ENCODE measurements at regions not wholly inside any gene's neighbourhood (a gene's known extent, or its start where the extent isn't known, plus 50 kb on each side); places are given as distances from the start of the nearest gene placed in this dataset.
"Not testable (repeated sequence)": the region's sequence is repeated elsewhere in the genome, so short reads cannot be mapped to it uniquely, and the experiment has no call there.

DNA sequence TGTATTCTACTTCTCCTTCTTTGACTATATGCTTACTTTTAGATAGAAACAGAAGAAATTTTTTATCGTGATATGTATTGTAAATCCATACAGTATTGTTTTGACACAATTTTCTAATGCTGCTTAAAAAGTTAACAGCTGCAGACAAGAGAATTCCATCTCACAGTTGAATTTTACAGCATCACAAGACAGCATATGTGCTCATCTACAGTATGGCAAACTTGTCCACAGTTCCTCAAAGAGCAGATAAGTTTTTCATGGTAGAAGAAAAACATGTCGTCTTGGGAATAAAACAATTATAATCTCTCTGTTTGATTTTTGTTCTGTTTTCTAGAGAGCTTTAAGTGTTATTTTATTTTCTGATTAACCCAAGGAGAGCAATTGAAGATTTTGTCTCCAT lies 438.5 kb upstream of the NUDT12 start:
- Histone ChIP-seq H3K9me3 (no peaks in the 10 kb centered on the region), H3K27ac (no peak overlapping the region), H3K4me3 (no peak overlapping the region), H3K36me3 (no peaks in the 10 kb centered on the region), H3K27me3 (no peaks in the 10 kb centered on the region), H3K4me1 (no peaks in the 10 kb centered on the region)
- DNase-seq (no peak), ATAC-seq (no peak)
- intact Hi-C loops (cut with DNase I), result no loop called here
- TF ChIP-seq, protein P1, sequence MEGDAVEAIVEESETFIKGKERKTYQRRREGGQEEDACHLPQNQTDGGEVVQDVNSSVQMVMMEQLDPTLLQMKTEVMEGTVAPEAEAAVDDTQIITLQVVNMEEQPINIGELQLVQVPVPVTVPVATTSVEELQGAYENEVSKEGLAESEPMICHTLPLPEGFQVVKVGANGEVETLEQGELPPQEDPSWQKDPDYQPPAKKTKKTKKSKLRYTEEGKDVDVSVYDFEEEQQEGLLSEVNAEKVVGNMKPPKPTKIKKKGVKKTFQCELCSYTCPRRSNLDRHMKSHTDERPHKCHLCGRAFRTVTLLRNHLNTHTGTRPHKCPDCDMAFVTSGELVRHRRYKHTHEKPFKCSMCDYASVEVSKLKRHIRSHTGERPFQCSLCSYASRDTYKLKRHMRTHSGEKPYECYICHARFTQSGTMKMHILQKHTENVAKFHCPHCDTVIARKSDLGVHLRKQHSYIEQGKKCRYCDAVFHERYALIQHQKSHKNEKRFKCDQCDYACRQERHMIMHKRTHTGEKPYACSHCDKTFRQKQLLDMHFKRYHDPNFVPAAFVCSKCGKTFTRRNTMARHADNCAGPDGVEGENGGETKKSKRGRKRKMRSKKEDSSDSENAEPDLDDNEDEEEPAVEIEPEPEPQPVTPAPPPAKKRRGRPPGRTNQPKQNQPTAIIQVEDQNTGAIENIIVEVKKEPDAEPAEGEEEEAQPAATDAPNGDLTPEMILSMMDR (IDR thresholded peaks at IDR 0.05), result no peak

DNA sequence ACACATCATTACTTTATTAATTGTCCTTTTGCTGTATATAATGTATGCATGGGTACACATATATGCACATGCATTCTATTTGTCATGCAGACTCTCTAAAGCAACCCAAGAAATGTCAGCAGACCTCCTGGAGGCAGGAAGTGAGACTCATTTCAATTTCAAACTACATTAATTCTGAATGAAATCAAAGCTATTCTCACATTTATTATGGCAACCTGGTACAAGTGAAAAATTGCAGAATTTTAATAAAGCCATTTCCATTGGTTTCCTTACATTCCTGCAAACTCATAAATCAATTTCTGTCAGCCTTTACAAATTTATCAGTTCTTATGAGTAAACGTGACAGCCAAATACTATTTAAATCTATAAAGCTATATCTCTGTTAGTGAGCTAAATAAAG lies 430.4 kb upstream of the NUDT12 start:
- ATAC-seq (no peak), DNase-seq (no peak)
- intact Hi-C loops (cut with DNase I), result no loop called here
- Histone ChIP-seq H3K27me3 (no peaks in the 10 kb centered on the region), H3K36me3 (no peaks in the 10 kb centered on the region), H3K4me3 (no peak overlapping the region), H3K9me3 (no peaks in the 10 kb centered on the region), H3K27ac (no peak overlapping the region), H3K4me1 (no peaks in the 10 kb centered on the region)
- TF ChIP-seq, protein P1 (IDR thresholded peaks at IDR 0.05), result no peak

DNA sequence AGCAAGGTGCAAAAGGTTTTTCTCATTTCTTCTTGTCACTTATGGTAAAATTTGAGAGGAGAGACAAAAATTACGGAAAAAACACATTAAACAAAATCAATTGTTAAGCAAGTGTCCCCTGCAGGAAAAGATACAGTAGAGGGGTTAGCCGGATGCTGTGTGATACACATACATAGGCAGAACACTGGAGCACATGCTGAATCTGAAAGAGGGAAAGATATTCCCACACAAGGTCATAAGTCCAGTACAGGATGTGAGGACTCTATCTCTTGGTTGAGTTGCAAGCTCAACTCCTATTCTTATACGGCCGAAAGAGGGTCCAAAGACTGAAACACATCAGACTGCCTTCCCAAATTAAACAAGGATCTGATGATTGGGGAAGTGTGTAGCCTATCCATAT lies 427.5 kb upstream of the NUDT12 start:
- TF ChIP-seq, protein P1 (IDR thresholded peaks at IDR 0.05), result no peak
- ATAC-seq (no peak), DNase-seq (no peak)
- H3K9me3 ChIP-seq, result no peaks in the 10 kb centered on the region
- no peaks in the 10 kb centered on the region for H3K36me3 ChIP-seq
- intact Hi-C loops (cut with DNase I), result no loop called here
- no peak overlapping the region for H3K4me3 ChIP-seq
- H3K27ac ChIP-seq, result no peak overlapping the region
- no peaks in the 10 kb centered on the region for H3K4me1 ChIP-seq
- H3K27me3 ChIP-seq, result no peaks in the 10 kb centered on the region

DNA sequence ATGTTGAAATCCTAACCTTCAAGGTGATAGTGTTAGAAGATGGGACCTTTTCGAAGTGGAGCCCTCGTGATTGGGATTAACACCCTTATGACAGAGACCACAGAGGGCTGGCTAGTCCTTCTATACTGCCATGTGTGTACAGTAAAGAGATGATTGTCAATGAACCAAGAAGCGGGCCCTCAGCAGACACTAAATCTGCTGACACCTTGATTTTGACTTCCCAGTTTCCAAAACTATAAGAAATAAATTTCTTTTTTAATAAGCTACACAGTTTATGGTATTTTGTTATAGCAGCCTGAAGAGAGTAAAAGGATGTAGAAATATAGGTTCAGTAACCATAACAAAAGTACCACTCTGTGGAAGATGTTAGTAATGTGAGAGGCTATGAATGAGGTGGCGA lies 419.0 kb upstream of the NUDT12 start:
- H3K4me1 ChIP-seq, result no peaks in the 10 kb centered on the region
- no peak for DNase-seq
- TF ChIP-seq, protein P1 (IDR thresholded peaks at IDR 0.05), result no peak
- H3K9me3 ChIP-seq, result no peaks in the 10 kb centered on the region
- intact Hi-C loops (cut with DNase I), result no loop called here
- no peak overlapping the region for H3K27ac ChIP-seq
- no peak for ATAC-seq
- no peak overlapping the region for H3K4me3 ChIP-seq
- no peaks in the 10 kb centered on the region for H3K36me3 ChIP-seq
- H3K27me3 ChIP-seq, result no peaks in the 10 kb centered on the region

DNA sequence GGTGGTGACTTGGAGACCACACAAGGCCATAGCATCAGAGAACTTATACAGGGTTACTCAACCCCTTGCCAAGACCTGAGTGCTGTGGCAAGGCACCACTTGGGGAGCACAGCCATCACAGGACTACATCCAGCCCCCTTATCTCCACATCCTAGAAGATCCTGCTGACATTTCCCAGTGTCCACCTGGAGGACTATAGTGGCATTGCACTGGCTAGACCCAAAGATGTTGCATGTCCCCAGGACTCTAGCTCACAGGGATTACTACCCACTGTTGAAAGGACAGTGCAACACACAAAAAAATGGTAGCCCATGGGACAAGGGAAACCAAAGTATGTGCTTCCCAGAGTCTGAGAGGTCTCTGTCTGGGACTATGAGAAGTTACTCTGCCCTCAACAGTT lies 411.1 kb upstream of the NUDT12 start:
- no peak for ATAC-seq
- Histone ChIP-seq H3K4me3 (no peak overlapping the region), H3K4me1 (no peaks in the 10 kb centered on the region), H3K9me3 (no peaks in the 10 kb centered on the region), H3K36me3 (no peaks in the 10 kb centered on the region), H3K27me3 (no peaks in the 10 kb centered on the region), H3K27ac (no peak overlapping the region)
- intact Hi-C loops (cut with DNase I), result no loop called here
- TF ChIP-seq, protein P1 (IDR thresholded peaks at IDR 0.05), result no peak
- no peak for DNase-seq

DNA sequence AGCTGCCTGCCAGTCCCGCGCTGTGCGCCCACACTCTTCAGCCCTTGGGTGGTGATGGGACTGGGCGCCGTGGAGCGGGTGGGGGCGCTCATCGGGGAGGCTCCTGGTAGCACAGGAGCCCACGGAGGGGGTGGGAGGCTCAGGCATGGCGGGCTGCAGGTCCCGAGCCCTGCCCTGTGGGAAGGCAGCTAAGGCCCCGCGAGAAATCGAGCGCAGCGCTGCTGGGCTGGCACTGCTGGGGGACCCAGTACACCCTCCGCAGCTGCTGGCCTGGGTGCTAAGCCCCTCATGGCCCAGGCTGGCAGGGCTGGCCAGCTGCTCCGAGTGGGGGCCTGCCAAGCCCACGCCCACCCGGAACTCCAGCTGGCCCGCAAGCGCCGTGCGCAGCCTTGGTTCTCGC lies 403.7 kb upstream of the NUDT12 start:
- peak; percentile 40 for DNase-seq
- H3K36me3 ChIP-seq; intact Hi-C loops (cut with DNase I); H3K4me1 ChIP-seq; H3K27ac ChIP-seq; ATAC-seq; H3K9me3 ChIP-seq; H3K27me3 ChIP-seq; H3K4me3 ChIP-seq: not testable (repeated sequence)
